ENCODE measurements at regions not wholly inside any gene's neighbourhood (a gene's known extent, or its start where the extent isn't known, plus 50 kb on each side); places are given as distances from the start of the nearest gene placed in this dataset.

DNA sequence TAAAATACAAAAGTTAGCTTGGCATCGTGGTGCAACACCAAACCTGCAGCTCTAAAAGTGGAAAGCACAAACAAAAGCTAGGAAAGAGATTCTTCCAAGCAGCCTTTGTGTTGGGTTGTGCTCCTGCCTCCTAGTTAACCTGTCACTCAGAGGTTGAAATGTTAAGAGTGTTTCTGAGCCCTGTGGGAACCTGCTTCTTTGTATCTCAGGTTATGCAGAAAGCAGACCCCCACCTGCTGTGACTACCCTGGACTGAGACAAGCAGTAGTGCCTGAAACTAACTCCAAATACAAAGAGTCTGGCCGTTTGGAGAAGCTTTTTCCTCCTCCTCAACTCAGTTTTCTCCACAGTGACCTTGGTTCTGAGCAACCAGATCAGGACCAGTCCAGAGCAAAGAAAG, 158.4 kb upstream of the CSNK1A1L start:
- TF ChIP-seq, protein P1, sequence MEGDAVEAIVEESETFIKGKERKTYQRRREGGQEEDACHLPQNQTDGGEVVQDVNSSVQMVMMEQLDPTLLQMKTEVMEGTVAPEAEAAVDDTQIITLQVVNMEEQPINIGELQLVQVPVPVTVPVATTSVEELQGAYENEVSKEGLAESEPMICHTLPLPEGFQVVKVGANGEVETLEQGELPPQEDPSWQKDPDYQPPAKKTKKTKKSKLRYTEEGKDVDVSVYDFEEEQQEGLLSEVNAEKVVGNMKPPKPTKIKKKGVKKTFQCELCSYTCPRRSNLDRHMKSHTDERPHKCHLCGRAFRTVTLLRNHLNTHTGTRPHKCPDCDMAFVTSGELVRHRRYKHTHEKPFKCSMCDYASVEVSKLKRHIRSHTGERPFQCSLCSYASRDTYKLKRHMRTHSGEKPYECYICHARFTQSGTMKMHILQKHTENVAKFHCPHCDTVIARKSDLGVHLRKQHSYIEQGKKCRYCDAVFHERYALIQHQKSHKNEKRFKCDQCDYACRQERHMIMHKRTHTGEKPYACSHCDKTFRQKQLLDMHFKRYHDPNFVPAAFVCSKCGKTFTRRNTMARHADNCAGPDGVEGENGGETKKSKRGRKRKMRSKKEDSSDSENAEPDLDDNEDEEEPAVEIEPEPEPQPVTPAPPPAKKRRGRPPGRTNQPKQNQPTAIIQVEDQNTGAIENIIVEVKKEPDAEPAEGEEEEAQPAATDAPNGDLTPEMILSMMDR (IDR thresholded peaks at IDR 0.05), result no peak
- no peak for TF ChIP-seq POLR2A (IDR thresholded peaks at IDR 0.05)

Data from right lobe of liver (tissue), 4 donors.